K562 (cell line): ENCODE measurements at regions not wholly inside any gene's neighbourhood (a gene's known extent, or its start where the extent isn't known, plus 50 kb on each side); places are given as distances from the start of the nearest gene placed in this dataset.

Experiments
- ATAC-seq: fragments of 200-7000 bp; cut with Tn5 transposase; 3 replicates; pipeline ENCODE4 v1.9.1; 2020; ENCODE audit warnings: moderate library complexity
- BruUV-seq: library from RNA; stranded (reverse); fragments of 400-500 nt; replicated peaks from 2 replicates; lab custom pipeline; 2021; lab: Mats Ljungman, UMichigan
- CTCF ChIA-PET: fragments of 300-600 bp; formaldehyde crosslinking; extraction: SDS; loops from one replicate; lab custom pipeline; 2021; ENCODE audit warnings: low intra/inter-chr PET ratio; lab: Yijun Ruan, JAX
- POLR2A ChIA-PET: fragments of 300-600, 350-650 bp; sonication (Branson Sonifier 250); formaldehyde crosslinking; extraction: SDS; loops from one replicate; lab custom pipeline; 2021; ENCODE audit warnings: antibody characterized with exemption, inconsistent platforms; lab: Yijun Ruan, JAX
- DNase-seq, 4 experiments: peaks; one replicate each; pipeline versions ENCODE4 v3.0.0 to v3.0.0-alpha.2; 2011 to 2018; ENCODE audit warnings: low spot score in 3 of 4, mixed read lengths in 3 of 4; ENCODE audit errors: extremely low read depth in 1 of 4
- FAIRE-seq: peaks from 2 replicates; lab custom pipeline; 2011; peaks lifted over from hg19 to GRCh38; lab: Jason Lieb, UNC
- H2AFZ ChIP-seq: 2 replicates; pipeline ENCODE4 v1.6.0; 2011; ENCODE audit warnings: low read depth, low read length, control low read depth, inconsistent platforms
- H3K27ac ChIP-seq: fragments of 200-600 bp; 3 replicates; pipeline ENCODE4 v1.8.0; 2011; ENCODE audit warnings: low read depth, mild to moderate bottlenecking, control low read depth, inconsistent platforms, low read length, moderate library complexity, mixed read lengths; ENCODE audit errors: extremely low read depth
- H3K27me3 ChIP-seq, 2 experiments: fragments of 300-600 bp in 1 of 2; 2 replicates in 1 of 2; 3 replicates in 1 of 2; pipeline versions ENCODE4 v1.6.0 to v1.8.0; 2011; ENCODE audit warnings: inconsistent platforms in 2 of 2, low read length in 2 of 2, mild to moderate bottlenecking in 1 of 2, mixed read lengths in 1 of 2, moderate library complexity in 1 of 2; ENCODE audit not compliant: control insufficient read depth in 2 of 2, insufficient read depth in 2 of 2
- H3K36me3 ChIP-seq: fragments of 300-600 bp; 3 replicates; pipeline ENCODE4 v1.8.0; 2011; ENCODE audit warnings: mild to moderate bottlenecking, low read length, inconsistent platforms; ENCODE audit not compliant: control insufficient read depth, insufficient read depth
- H3K4me1 ChIP-seq, 2 experiments: fragments of 200-600 bp in 1 of 2; replicated peaks in 1 of 2; 2 replicates in 1 of 2; 3 replicates in 1 of 2; pipeline versions ENCODE4 v1.5.1 to v1.8.0; 2011; ENCODE audit warnings: inconsistent platforms in 2 of 2, low read length in 2 of 2, mild to moderate bottlenecking in 1 of 2, mixed read lengths in 1 of 2, moderate library complexity in 1 of 2; ENCODE audit not compliant: control insufficient read depth in 2 of 2, insufficient read depth in 2 of 2
- H3K4me2 ChIP-seq: 2 replicates; pipeline ENCODE4 v1.6.1; 2011; ENCODE audit warnings: low read length, control low read depth, inconsistent platforms, mixed read lengths; ENCODE audit not compliant: insufficient read depth
- H3K4me3 ChIP-seq: fragments of 200-600 bp; sonication (generic), shearing (Covaris generic); 2 replicates; pipeline ENCODE4 v1.5.1; 2016; ENCODE audit warnings: control low read depth, inconsistent platforms
- H3K79me2 ChIP-seq: fragments of 200-600 bp; 3 replicates; pipeline ENCODE4 v1.8.0; 2011; ENCODE audit warnings: low read length, inconsistent platforms; ENCODE audit not compliant: control insufficient read depth, insufficient read depth
- H3K9ac ChIP-seq, 2 experiments: 2 replicates each; pipeline versions ENCODE4 v1.6.0 to v1.6.1; 2011; ENCODE audit warnings: low read depth in 2 of 2, low read length in 2 of 2, control low read depth in 1 of 2, inconsistent platforms in 1 of 2, mild to moderate bottlenecking in 1 of 2, mixed read lengths in 1 of 2; ENCODE audit not compliant: insufficient read depth in 1 of 2
- H3K9me1 ChIP-seq: one replicate; pipeline ENCODE4 v1.6.0; 2011; ENCODE audit warnings: inconsistent platforms, mild to moderate bottlenecking, low read length, moderate library complexity; ENCODE audit not compliant: control insufficient read depth, insufficient read depth
- H3K9me3 ChIP-seq: replicated peaks from 2 replicates; pipeline ENCODE4 v1.5.1; 2011; ENCODE audit warnings: low read depth, low read length, inconsistent platforms; ENCODE audit not compliant: control insufficient read depth, insufficient read depth
- H4K20me1 ChIP-seq: replicated peaks from 2 replicates; pipeline ENCODE4 v1.6.1; 2011; ENCODE audit warnings: low read length, inconsistent platforms, mixed read lengths; ENCODE audit not compliant: control insufficient read depth, insufficient read depth
- ATF1 ChIP-seq, 2 experiments: fragments of 450-650 bp in 1 of 2; IDR thresholded peaks; 2 replicates each; pipeline ENCODE4 v1.6.1; 2016; ENCODE audit warnings: missing compliant biosample characterization in 1 of 2, missing genetic modification characterization in 1 of 2
- CREBBP ChIP-seq: IDR thresholded peaks from one replicate; pipeline ENCODE4 v1.6.1; 2012; ENCODE audit warnings: low read depth, mild to moderate bottlenecking, control low read depth, inconsistent platforms, low read length
- ELF4 ChIP-seq: fragments of 450-650 bp; formaldehyde crosslinking; IDR thresholded peaks from 2 replicates; pipeline ENCODE4 v1.4.0; 2022; ENCODE audit warnings: missing genetic modification characterization
- GABPA ChIP-seq: fragments of 200-800 bp; sonication (Bioruptor generic); conservative IDR thresholded peaks from 2 replicates; pipeline ENCODE4 v1.6.1; 2016; ENCODE audit warnings: low read depth, missing genetic modification characterization, missing compliant biosample characterization
- LCOR ChIP-seq: sonication (generic); formaldehyde crosslinking; IDR thresholded peaks from 2 replicates; pipeline ENCODE4 v1.8.0; 2022; ENCODE audit warnings: mild to moderate bottlenecking, missing genetic modification reagents
- NCOA6 ChIP-seq: fragments of 450-650 bp; IDR thresholded peaks from 2 replicates; pipeline ENCODE4 v1.6.1; 2017; ENCODE audit warnings: mild to moderate bottlenecking
- NR3C1 ChIP-seq: sonication (generic); formaldehyde crosslinking; IDR thresholded peaks from 2 replicates; pipeline ENCODE4 v1.8.1; 2022; ENCODE audit warnings: missing genetic modification reagents
- POLR3G ChIP-seq: IDR thresholded peaks from 2 replicates; pipeline ENCODE4 v1.6.1; 2011; ENCODE audit not compliant: insufficient read length, insufficient replicate concordance; ENCODE audit errors: extremely low read depth
- RBM22 ChIP-seq: fragments of 200-400 bp; formaldehyde crosslinking; IDR thresholded peaks from 2 replicates; pipeline ENCODE4 v1.6.1; 2018; ENCODE audit warnings: low read length, low read depth; ENCODE audit not compliant: poor library complexity, severe bottlenecking
- RERE ChIP-seq: sonication (generic); formaldehyde crosslinking; IDR thresholded peaks from 2 replicates; pipeline ENCODE4 v1.8.0; 2023; ENCODE audit warnings: missing genetic modification reagents, mild to moderate bottlenecking, borderline replicate concordance
- RFX1 ChIP-seq: fragments of 450-650 bp; IDR thresholded peaks from 2 replicates; pipeline ENCODE4 v1.6.1; 2016; ENCODE audit warnings: mild to moderate bottlenecking, moderate library complexity
- RFX5 ChIP-seq: IDR thresholded peaks from 2 replicates; pipeline ENCODE4 v1.6.1; 2011; ENCODE audit warnings: low read depth, mild to moderate bottlenecking, improper control_type of control experiment, low read length
- SOX6 ChIP-seq: fragments of 450-650 bp; IDR thresholded peaks from 2 replicates; pipeline ENCODE4 v1.6.1; 2014; ENCODE audit warnings: mild to moderate bottlenecking
- TCF15 ChIP-seq: fragments of 250-450 bp; sonication (Bioruptor Pico); IDR thresholded peaks from 2 replicates; pipeline ENCODE4 v1.8.0; 2022; ENCODE audit warnings: moderate library complexity, mild to moderate bottlenecking, inconsistent platforms
- TCF3 ChIP-seq: sonication (generic); formaldehyde crosslinking; IDR thresholded peaks from 2 replicates; pipeline ENCODE4 v1.4.0; 2020; ENCODE audit warnings: mild to moderate bottlenecking, missing genetic modification reagents
- ZNF212 ChIP-seq: fragments of 450-650 bp; formaldehyde crosslinking; IDR thresholded peaks from 2 replicates; pipeline ENCODE4 v1.4.0; 2020; ENCODE audit warnings: mild to moderate bottlenecking
- ZNF395 ChIP-seq: fragments of 200-800 bp; sonication (Bioruptor generic); IDR thresholded peaks from 2 replicates; pipeline ENCODE4 v1.6.1; 2017; ENCODE audit warnings: missing genetic modification characterization, missing compliant biosample characterization
- WGBS: fragments of 100-300 bp; shearing (Covaris generic); methylation state at CpG from one replicate; pipeline ENCODE4 v1.1.6; 2016; ENCODE audit warnings: low coverage, mixed read lengths; ENCODE audit not compliant: insufficient coverage; ENCODE audit errors: missing lambda C conversion rate; 5-methylcytosine and 5-hydroxymethylcytosine counted together
- in situ Hi-C: fragments of 300-500 bp; cut with MboI; formaldehyde crosslinking; loops from 4 replicates; pipeline ENCODE4 v1.15.0; 2018; ENCODE audit warnings: inconsistent platforms, mixed read lengths
- intact Hi-C: fragments of 100-400 bp; cut with micrococcal nuclease; formaldehyde crosslinking; loops from 2 replicates; pipeline ENCODE4 v1.14.2; 2022

GRCh38 chr3:104988496-104988895 is 378.2 kb upstream of the ALCAM start (continued):
- TF ChIP-seq RERE (CRISPR knock-in tag), result no peak
- TF ChIP-seq ELF4 (CRISPR knock-in tag), result no peak

GRCh38 chr3:104989878-104990277 is 376.8 kb upstream of the ALCAM start:
- intact Hi-C loops (no loop called here), in situ Hi-C loops (no loop called here)
- Histone ChIP-seq H3K27ac (no peak overlapping the region), H3K27me3 (no peaks in the 10 kb centered on the region), H2AFZ (no peak overlapping the region), H4K20me1 (no peaks in the 10 kb centered on the region), H3K79me2 (no peaks in the 10 kb centered on the region), H3K9me3 (no peaks in the 10 kb centered on the region), H3K9me1 (no peaks in the 10 kb centered on the region), H3K4me1 (no peaks in the 10 kb centered on the region), H3K9ac (no peak overlapping the region), H3K4me2 (no peak overlapping the region), H3K4me3 (no peak overlapping the region), H3K36me3 (no peaks in the 10 kb centered on the region)
- no TSS peak for BruUV-seq
- DNase-seq (no peak), ATAC-seq (no peak), FAIRE-seq (no peak)
- POLR2A ChIA-PET, result no interaction called here
- TF ChIP-seq SOX6, result no peak
- no peak for TF ChIP-seq POLR3G
- no peak for TF ChIP-seq LCOR
- TF ChIP-seq ZNF212 (CRISPR knock-in tag), result no peak
- no peak for TF ChIP-seq GABPA (tag)
- TF ChIP-seq RBM22, result no peak
- no peak for TF ChIP-seq RFX1
- TF ChIP-seq NCOA6, result no peak
- TF ChIP-seq ATF1 (CRISPR knock-in tag; IDR thresholded peaks at IDR 0.05), result no peak
- no peak for TF ChIP-seq ATF1 (tag; IDR thresholded peaks at IDR 0.05)
- no peak for TF ChIP-seq ZNF395
- no peak for TF ChIP-seq TCF3 (CRISPR knock-in tag)
- TF ChIP-seq CREBBP, result no peak
- TF ChIP-seq NR3C1 (CRISPR knock-in tag), result no peak
- TF ChIP-seq RFX5, result no peak
- TF ChIP-seq TCF15 (CRISPR knock-in tag), result no peak
- WGBS, result no CpG with 5 or more reads among the region's 1 CpG
- CTCF ChIA-PET, result no interaction called here
